H9 (cell line): ENCODE measurements at regions not wholly inside any gene's neighbourhood (a gene's known extent, or its start where the extent isn't known, plus 50 kb on each side); places are given as distances from the start of the nearest gene placed in this dataset.
A peak's percentile ranks its signal among the peaks of the same experiment; 100 is the strongest.

Experiments
- DNase-seq: peaks from one replicate; pipeline ENCODE4 v3.0.0-alpha.2; 2017
- H2AFZ ChIP-seq: one replicate; pipeline ENCODE4 v1.6.1; 2013; ENCODE audit warnings: mild to moderate bottlenecking, low read length, control low read depth, moderate library complexity
- H2AK5ac ChIP-seq: 2 replicates; pipeline ENCODE4 v1.6.1; 2013; ENCODE audit warnings: low read length, control low read depth, mixed read lengths; ENCODE audit not compliant: insufficient read length
- H2BK120ac ChIP-seq: one replicate; pipeline ENCODE4 v1.6.1; 2013; ENCODE audit warnings: low read depth, mild to moderate bottlenecking, low read length, control low read depth, inconsistent platforms; ENCODE audit not compliant: poor library complexity, severe bottlenecking
- H2BK12ac ChIP-seq: 2 replicates; pipeline ENCODE4 v1.6.1; 2013; ENCODE audit warnings: low read length, control low read depth, mixed read lengths, low read depth; ENCODE audit not compliant: insufficient read length
- H2BK15ac ChIP-seq: 2 replicates; pipeline ENCODE4 v1.6.1; 2013; ENCODE audit warnings: low read depth, low read length, control low read depth
- H2BK20ac ChIP-seq: one replicate; pipeline ENCODE4 v1.6.1; 2013; ENCODE audit warnings: low read depth, mild to moderate bottlenecking, low read length, control low read depth, inconsistent platforms; ENCODE audit not compliant: poor library complexity, severe bottlenecking
- H2BK5ac ChIP-seq: 2 replicates; pipeline ENCODE4 v1.6.1; 2013; ENCODE audit warnings: low read length, control low read depth, mixed read lengths; ENCODE audit not compliant: insufficient read length
- H3K14ac ChIP-seq: 2 replicates; pipeline ENCODE4 v1.6.1; 2013; ENCODE audit warnings: low read length, control low read depth; ENCODE audit not compliant: insufficient read depth
- H3K18ac ChIP-seq: 2 replicates; pipeline ENCODE4 v1.6.1; 2013; ENCODE audit warnings: low read depth, mild to moderate bottlenecking, mixed read lengths, low read length, control low read depth; ENCODE audit not compliant: insufficient read length
- H3K23ac ChIP-seq: 2 replicates; pipeline ENCODE4 v1.6.1; 2013; ENCODE audit warnings: low read length, control low read depth, mixed read lengths, low read depth; ENCODE audit not compliant: insufficient read length
- H3K23me2 ChIP-seq: 2 replicates; pipeline ENCODE4 v1.6.1; 2013; ENCODE audit warnings: low read depth, mild to moderate bottlenecking, mixed read lengths, low read length, control low read depth; ENCODE audit not compliant: insufficient read length, poor library complexity, severe bottlenecking
- H3K27ac ChIP-seq: 2 replicates; pipeline ENCODE4 v1.5.1; 2013; ENCODE audit warnings: low read length, control low read depth, mixed read lengths, low read depth; ENCODE audit not compliant: insufficient read length
- H3K27me3 ChIP-seq: 2 replicates; pipeline ENCODE4 v1.6.1; 2013; ENCODE audit warnings: low read length, control low read depth, inconsistent platforms; ENCODE audit not compliant: insufficient read depth
- H3K4ac ChIP-seq: 2 replicates; pipeline ENCODE4 v1.6.1; 2013; ENCODE audit warnings: low read depth, mild to moderate bottlenecking, control low read depth, inconsistent platforms, low read length, moderate library complexity
- H3K4me1 ChIP-seq: 2 replicates; pipeline ENCODE4 v1.6.1; 2013; ENCODE audit warnings: low read length, control low read depth, inconsistent platforms; ENCODE audit not compliant: insufficient read depth
- H3K4me2 ChIP-seq: 2 replicates; pipeline ENCODE4 v1.6.1; 2013; ENCODE audit warnings: low read length, control low read depth, mixed read lengths; ENCODE audit not compliant: insufficient read length, insufficient read depth
- H3K56ac ChIP-seq: 2 replicates; pipeline ENCODE4 v1.6.1; 2013; ENCODE audit warnings: low read depth, mild to moderate bottlenecking, mixed read lengths, low read length, control low read depth; ENCODE audit not compliant: insufficient read length
- H3K79me1 ChIP-seq: 2 replicates; pipeline ENCODE4 v1.6.1; 2013; ENCODE audit warnings: low read depth, mild to moderate bottlenecking, moderate library complexity, low read length, control low read depth, inconsistent platforms; ENCODE audit not compliant: insufficient read depth, poor library complexity, severe bottlenecking
- H3K79me2 ChIP-seq: 2 replicates; pipeline ENCODE4 v1.6.1; 2013; ENCODE audit warnings: low read length, control low read depth, inconsistent platforms; ENCODE audit not compliant: insufficient read depth
- H3K9ac ChIP-seq: 2 replicates; pipeline ENCODE4 v1.6.1; 2013; ENCODE audit warnings: low read length, control low read depth, mixed read lengths; ENCODE audit not compliant: insufficient read length; ENCODE audit errors: extremely low read depth
- H3K9me3 ChIP-seq: one replicate; pipeline ENCODE4 v1.6.1; 2013; ENCODE audit warnings: low read depth, low read length, inconsistent platforms; ENCODE audit not compliant: control insufficient read depth
- H3T11ph ChIP-seq: one replicate; pipeline ENCODE4 v1.6.1; 2013; ENCODE audit warnings: mild to moderate bottlenecking, low read length, control low read depth, inconsistent platforms
- H4K20me1 ChIP-seq: one replicate; pipeline ENCODE4 v1.6.1; 2013; ENCODE audit not compliant: control insufficient read depth, insufficient read length, insufficient read depth
- H4K5ac ChIP-seq: 2 replicates; pipeline ENCODE4 v1.6.1; 2013; ENCODE audit warnings: low read depth, mild to moderate bottlenecking, mixed read lengths, low read length, control low read depth; ENCODE audit not compliant: insufficient read length
- H4K8ac ChIP-seq: replicated peaks from 2 replicates; pipeline ENCODE4 v1.6.1; 2013; ENCODE audit warnings: low read length, control low read depth, mixed read lengths, low read depth; ENCODE audit not compliant: insufficient read length
- H4K91ac ChIP-seq: 2 replicates; pipeline ENCODE4 v1.6.1; 2013; ENCODE audit warnings: low read depth, mild to moderate bottlenecking, moderate library complexity, mixed read lengths, low read length, control low read depth; ENCODE audit not compliant: insufficient read length
- H3K27ac Mint-ChIP-seq, 3 experiments: 2 replicates in 2 of 3; 3 replicates in 1 of 3; pipeline ENCODE4 v1.8.0; 2020 to 2021; ENCODE audit warnings: mixed read lengths in 3 of 3, mild to moderate bottlenecking in 1 of 3, moderate library complexity in 1 of 3
- H3K27me3 Mint-ChIP-seq: 2 replicates; pipeline ENCODE4 v1.8.0; 2021; ENCODE audit warnings: low read depth, mild to moderate bottlenecking, moderate library complexity, mixed read lengths
- H3K36me3 Mint-ChIP-seq, 3 experiments: 2 replicates in 2 of 3; 3 replicates in 1 of 3; pipeline ENCODE4 v1.8.0; 2020 to 2021; ENCODE audit warnings: low read depth in 3 of 3, mixed read lengths in 3 of 3; ENCODE audit not compliant: insufficient read depth in 1 of 3
- H3K4me1 Mint-ChIP-seq, 2 experiments: 2 replicates each; pipeline ENCODE4 v1.8.0; 2020; ENCODE audit warnings: mixed read lengths in 2 of 2
- H3K4me3 Mint-ChIP-seq, 2 experiments: 2 replicates in 1 of 2; 3 replicates in 1 of 2; pipeline ENCODE4 v1.8.0; 2020 to 2021; ENCODE audit warnings: mild to moderate bottlenecking in 2 of 2, mixed read lengths in 2 of 2, moderate library complexity in 1 of 2
- H3K9me3 Mint-ChIP-seq, 2 experiments: 2 replicates in 1 of 2; 3 replicates in 1 of 2; pipeline ENCODE4 v1.8.0; 2020; ENCODE audit warnings: mild to moderate bottlenecking in 2 of 2, mixed read lengths in 2 of 2, moderate library complexity in 1 of 2
- CTCF ChIP-seq: fragments of 200-600 bp; sonication (generic); conservative IDR thresholded peaks from 3 replicates; pipeline ENCODE4 v1.8.0; 2021; ENCODE audit warnings: antibody characterized with exemption, mild to moderate bottlenecking
- WGBS: extraction: QIAGEN DNeasy Blood & Tissue Kit; methylation state at CpG from one replicate; pipeline ENCODE4 v1.1.7; 2013; ENCODE audit warnings: missing lambda C conversion rate, low lambda C conversion rate, mixed read lengths; ENCODE audit not compliant: insufficient read length; ENCODE audit errors: extremely low coverage; 5-methylcytosine and 5-hydroxymethylcytosine counted together

DNA sequence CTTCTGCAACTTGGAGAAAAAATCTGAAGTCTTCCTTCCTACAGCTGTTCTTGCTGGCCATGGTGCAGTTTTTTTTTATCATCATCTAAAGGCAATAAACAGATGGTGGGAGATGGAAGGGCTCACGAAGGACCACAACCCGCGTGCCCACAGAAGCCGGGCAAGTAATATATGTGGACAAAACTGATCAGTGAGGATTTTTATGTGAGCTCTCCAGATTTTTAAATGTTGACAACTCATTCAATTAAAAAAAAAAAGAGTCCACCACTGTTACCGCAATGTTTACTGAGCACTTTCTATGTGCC lies 55.9 kb upstream of the CREB1 start:
- no peaks in the 10 kb centered on the region for H4K20me1 ChIP-seq
- H3K79me2 ChIP-seq: no peaks in the 10 kb centered on the region
- H2AK5ac ChIP-seq: no peak overlapping the region
- no peak overlapping the region for H2BK5ac ChIP-seq
- no peak overlapping the region for H3T11ph ChIP-seq
- Mint-ChIP-seq H3K4me1 (peaks cover 25 to 33% of the 10 kb centered on the region in 2 experiments), H3K4me3 (no peak overlapping the region), H3K27me3 (no peaks in the 10 kb centered on the region; the same call in 1 of the 2 replicates), H3K27ac (0 out of 7 replicates have a peak overlapping the region, but pooled peaks of 1 of the 3 experiments have one; percentile 16), H3K9me3 (no peaks in the 10 kb centered on the region), H3K36me3 (no peaks in the 10 kb centered on the region)
- H2BK12ac ChIP-seq: no peak overlapping the region
- TF ChIP-seq CTCF: no peak
- H3K14ac ChIP-seq: no peak overlapping the region
- H3K27ac ChIP-seq: no peak overlapping the region
- H3K23me2 ChIP-seq: no peaks in the 10 kb centered on the region
- H2BK20ac ChIP-seq: no peak overlapping the region
- no peak overlapping the region for H3K9ac ChIP-seq
- no peak overlapping the region for H3K23ac ChIP-seq
- no peak overlapping the region for H2BK15ac ChIP-seq
- WGBS: no CpG with 5 or more reads among the region's 5 CpGs
- H3K27me3 ChIP-seq: no peaks in the 10 kb centered on the region
- H3K9me3 ChIP-seq: no peaks in the 10 kb centered on the region
- H4K5ac ChIP-seq: no peak overlapping the region
- peaks cover 5% of the 10 kb centered on the region; the same call in 1 of the 2 replicates for H3K4me1 ChIP-seq
- H4K91ac ChIP-seq: no peak overlapping the region
- no peaks in the 10 kb centered on the region for H3K79me1 ChIP-seq
- no peak overlapping the region for H2AFZ ChIP-seq
- H3K56ac ChIP-seq: no peak overlapping the region
- no peak overlapping the region for H3K4me2 ChIP-seq
- H4K8ac ChIP-seq: no peak overlapping the region
- H2BK120ac ChIP-seq: no peak overlapping the region
- DNase-seq: no peak
- no peak overlapping the region for H3K18ac ChIP-seq
- H3K4ac ChIP-seq: no peak overlapping the region
